ENCODE measurements at regions not wholly inside any gene's neighbourhood (a gene's known extent, or its start where the extent isn't known, plus 50 kb on each side); places are given as distances from the start of the nearest gene placed in this dataset.
A peak's percentile ranks its signal among the peaks of the same experiment; 100 is the strongest.

GRCh38 chr13:91155512-91156114 lies 191.9 kb upstream of the MIR17HG start:
- WGBS (ENCODE audit: insufficient coverage, low coverage, missing lambda C conversion rate): under 1% methylated on average over 5 of the region's 5 CpGs
- FAIRE-seq (no peak), DNase-seq (ENCODE audit: extremely low read depth in 1 of 4, low spot score in 3 of 4) (no peak), ATAC-seq (no peak)
- Histone ChIP-seq H3K4me2 (ENCODE audit: insufficient read depth, low read length) (no peak overlapping the region), H2AFZ (ENCODE audit: low read depth, low read length) (no peak overlapping the region), H3K4me3 (no peak overlapping the region), H3K9me1 (ENCODE audit: control insufficient read depth, insufficient read depth, low read length) (no peaks in the 10 kb centered on the region), H3K27ac (ENCODE audit: extremely low read depth, low read depth, low read length) (no peak overlapping the region), H4K20me1 (replicated peaks; ENCODE audit: control insufficient read depth, insufficient read depth, low read length) (no peaks in the 10 kb centered on the region), H3K9ac (ENCODE audit: insufficient read depth in 1 of 2, low read depth in 2 of 2, low read length in 2 of 2) (no peak overlapping the region), H3K36me3 (ENCODE audit: control insufficient read depth, insufficient read depth, low read length) (no peaks in the 10 kb centered on the region), H3K9me3 (replicated peaks; ENCODE audit: control insufficient read depth, insufficient read depth, low read depth, low read length) (0 out of 2 replicates have a peak, but pooled peaks cover 2% of the 10 kb centered on the region), H3K79me2 (ENCODE audit: control insufficient read depth, insufficient read depth, low read length) (no peaks in the 10 kb centered on the region), H3K27me3 (ENCODE audit: control insufficient read depth in 2 of 2, insufficient read depth in 2 of 2, low read length in 2 of 2) (no peaks in the 10 kb centered on the region), H3K4me1 (replicated peaks in 1 of 2; ENCODE audit: control insufficient read depth in 2 of 2, insufficient read depth in 2 of 2, low read length in 2 of 2) (no peaks in the 10 kb centered on the region)
- TF ChIP-seq TEAD4 (IDR thresholded peaks at IDR 0.05; ENCODE audit: low read length) (no peak), TEAD4 (CRISPR knock-in tag; IDR thresholded peaks at IDR 0.05; ENCODE audit: borderline replicate concordance) (no peak), USF2 (CRISPR knock-in tag; IDR thresholded peaks at IDR 0.05) (0 out of 2 replicates have a peak, but pooled peaks have one; percentile 8), HNRNPK (IDR thresholded peaks at IDR 0.05; ENCODE audit: low read depth, low read length, poor library complexity, severe bottlenecking) (no peak), CBFA2T3 (IDR thresholded peaks at IDR 0.05) (no peak), E4F1 (CRISPR knock-in tag; IDR thresholded peaks at IDR 0.05; ENCODE audit: borderline replicate concordance) (no peak), TAF15 (IDR thresholded peaks at IDR 0.05; ENCODE audit: low read depth, low read length) (no peak), ZC3H11A (IDR thresholded peaks at IDR 0.05; ENCODE audit: low read depth, low read length) (no peak), CTCF (IDR thresholded peaks at IDR 0.05 in 2 of 3, conservative IDR thresholded peaks at IDR 0.05 in 1 of 3; ENCODE audit: insufficient read depth in 2 of 3, low read depth in 1 of 3, low read length in 3 of 3) (no peak), BMI1 (IDR thresholded peaks at IDR 0.05; ENCODE audit: low read length) (no peak), ZNF639 (CRISPR knock-in tag; conservative IDR thresholded peaks at IDR 0.05 in 1 of 2, IDR thresholded peaks at IDR 0.05 in 1 of 2) (0 out of 4 replicates have a peak, but pooled peaks of 1 of the 2 experiments have one; percentile 76), TEAD2 (tag; IDR thresholded peaks at IDR 0.05) (no peak), BRF2 (IDR thresholded peaks at IDR 0.05; ENCODE audit: borderline replicate concordance, insufficient read depth, insufficient read length) (peak; percentile 48)
- CTCF ChIA-PET (ENCODE audit: low intra/inter-chr PET ratio): no interaction called here
- in situ Hi-C loops (cut with MboI) (no loop called here), intact Hi-C loops (cut with micrococcal nuclease) (no loop called here)
- POLR2A ChIA-PET: no interaction called here
- BruUV-seq (replicated peaks): no TSS peak

All from K562 (cell line).